ENCODE measurements at regions not wholly inside any gene's neighbourhood (a gene's known extent, or its start where the extent isn't known, plus 50 kb on each side); places are given as distances from the start of the nearest gene placed in this dataset.

GRCh38 chr10:10903620-10904019 is 114.1 kb upstream of the CELF2 start:
- TF ChIP-seq CTCF (IDR thresholded peaks at IDR 0.05; ENCODE audit: insufficient read depth, low read depth, low read length): no peak
- no peak overlapping the region for H3K4me3 ChIP-seq (ENCODE audit: low read depth, low read length)
- DNase-seq (ENCODE audit: low read depth): no peak

GRCh38 chr10:10910634-10911033 is 107.0 kb upstream of the CELF2 start:
- DNase-seq (ENCODE audit: low read depth): no peak
- no peak overlapping the region for H3K4me3 ChIP-seq (ENCODE audit: low read depth, low read length)
- no peak for TF ChIP-seq CTCF (IDR thresholded peaks at IDR 0.05; ENCODE audit: insufficient read depth, low read depth, low read length)

- no peak for TF ChIP-seq CTCF (IDR thresholded peaks at IDR 0.05; ENCODE audit: insufficient read depth, low read depth, low read length)
- no peak for DNase-seq (ENCODE audit: low read depth)
- H3K4me3 ChIP-seq (ENCODE audit: low read depth, low read length): no peak overlapping the region
These were observed 106.6 kb upstream of the CELF2 start for GRCh38 chr10:10911035-10911434.

GRCh38 chr10:10911471-10911921 is 106.2 kb upstream of the CELF2 start:
- H3K4me3 ChIP-seq (ENCODE audit: low read depth, low read length): peak overlapping the region; percentile 34
- no peak for TF ChIP-seq CTCF (IDR thresholded peaks at IDR 0.05; ENCODE audit: insufficient read depth, low read depth, low read length)
- peak; percentile 93 for DNase-seq (ENCODE audit: low read depth)

- no peak for DNase-seq (ENCODE audit: low read depth)
- no peak for TF ChIP-seq CTCF (IDR thresholded peaks at IDR 0.05; ENCODE audit: insufficient read depth, low read depth, low read length)
- H3K4me3 ChIP-seq (ENCODE audit: low read depth, low read length): no peak overlapping the region
These were observed 103.5 kb upstream of the CELF2 start for GRCh38 chr10:10914144-10914543.

GRCh38 chr10:10915215-10915614 is 102.5 kb upstream of the CELF2 start:
- no peak overlapping the region for H3K4me3 ChIP-seq (ENCODE audit: low read depth, low read length)
- no peak for DNase-seq (ENCODE audit: low read depth)
- TF ChIP-seq CTCF (IDR thresholded peaks at IDR 0.05; ENCODE audit: insufficient read depth, low read depth, low read length): no peak

GRCh38 chr10:10917031-10917430 is 100.6 kb upstream of the CELF2 start:
- H3K4me3 ChIP-seq (ENCODE audit: low read depth, low read length): no peak overlapping the region
- no peak for DNase-seq (ENCODE audit: low read depth)
- no peak for TF ChIP-seq CTCF (IDR thresholded peaks at IDR 0.05; ENCODE audit: insufficient read depth, low read depth, low read length)
